Peyer's patch (tissue), 4 donors: ENCODE measurements at regions not wholly inside any gene's neighbourhood (a gene's known extent, or its start where the extent isn't known, plus 50 kb on each side); places are given as distances from the start of the nearest gene placed in this dataset.

Experiments
- DNase-seq, 3 donors: peaks; one replicate each; pipeline ENCODE4 v3.0.0-alpha.2; 2017 to 2019
- H3K27ac ChIP-seq, 4 donors: fragments of 200-600 bp; sonication (generic); one replicate each; pipeline ENCODE4 v1.5.1; 2016 to 2019
- H3K27me3 ChIP-seq, 2 donors: fragments of 200-600 bp; sonication (generic); one replicate each; pipeline ENCODE4 v1.5.1; 2019
- H3K36me3 ChIP-seq, 3 donors: fragments of 200-600 bp; sonication (generic); one replicate each; pipeline ENCODE4 v1.5.1; 2016 to 2019
- H3K4me1 ChIP-seq, 4 donors: fragments of 200-600 bp; sonication (generic); one replicate each; pipeline ENCODE4 v1.5.1; 2016 to 2019
- H3K4me3 ChIP-seq, 4 donors: fragments of 200-600 bp; sonication (generic); 1 replicate in 3 of 4; 2 replicates in 1 of 4; pipeline ENCODE4 v1.5.1; 2016 to 2019; ENCODE audit warnings: mild to moderate bottlenecking in 1 of 4
- H3K9me3 ChIP-seq, 4 donors: fragments of 200-600 bp; sonication (generic); one replicate each; pipeline ENCODE4 v1.5.1; 2016 to 2019; ENCODE audit warnings: mild to moderate bottlenecking in 1 of 4
- POLR2A ChIP-seq, 2 donors: fragments of 450-650 bp; IDR thresholded peaks; one replicate each; pipeline ENCODE4 v1.5.1; 2017; ENCODE audit warnings: antibody characterized with exemption in 2 of 2, mild to moderate bottlenecking in 2 of 2, moderate library complexity in 2 of 2
- TF ChIP-seq, protein P1 (sequence below), 6 experiments: fragments of 450-650 bp in 4 of 6; fragments of 200-600 bp in 2 of 6; sonication (generic) in 1 of 6; IDR thresholded peaks; one replicate each; pipeline ENCODE4 v1.5.1; 2017 to 2019; ENCODE audit warnings: antibody characterized with exemption in 6 of 6, mild to moderate bottlenecking in 3 of 6, moderate library complexity in 1 of 6

DNA sequence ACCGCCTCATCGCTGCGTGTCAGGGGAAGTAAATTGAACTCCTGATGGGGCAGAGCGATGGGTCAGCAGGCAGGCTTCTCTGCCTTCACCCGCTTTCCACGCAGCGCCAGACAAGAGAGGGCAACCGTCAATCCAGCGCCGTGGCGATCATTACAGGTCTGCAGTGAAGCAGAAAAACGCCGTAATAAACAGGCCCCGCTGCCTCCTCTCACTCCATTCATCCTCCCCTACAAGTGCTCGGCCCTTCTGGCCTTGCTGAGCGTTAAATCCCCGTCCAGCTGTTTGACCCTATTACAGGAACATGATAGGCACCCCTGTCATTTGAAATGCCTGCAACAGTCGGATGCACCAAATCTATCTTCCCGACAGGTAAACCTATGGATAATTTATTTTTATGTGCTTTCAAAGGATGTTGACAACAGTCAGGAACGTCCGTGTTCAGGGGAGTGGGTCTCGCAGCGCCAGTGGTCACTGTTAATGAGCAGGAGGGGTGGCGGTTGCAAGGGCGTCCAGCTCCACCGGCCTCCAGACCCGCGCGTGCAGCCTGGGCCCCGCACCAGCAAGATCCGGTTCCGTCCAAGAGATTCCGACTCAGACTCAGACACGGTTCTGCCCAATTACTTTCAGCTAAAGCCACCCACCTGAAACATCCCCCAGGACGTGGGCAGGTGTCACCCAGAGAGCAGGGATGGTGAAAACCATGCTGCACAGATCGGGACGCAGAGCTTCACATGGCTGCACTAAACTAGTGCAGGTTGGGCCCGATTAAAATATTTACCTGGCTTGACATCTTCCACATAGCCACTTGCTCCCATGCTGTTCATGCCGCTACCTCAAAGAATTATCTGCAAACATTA is 508.0 kb upstream of the MGMT start:
- no peak for TF ChIP-seq POLR2A (IDR thresholded peaks at IDR 0.05)
- TF ChIP-seq, protein P1, sequence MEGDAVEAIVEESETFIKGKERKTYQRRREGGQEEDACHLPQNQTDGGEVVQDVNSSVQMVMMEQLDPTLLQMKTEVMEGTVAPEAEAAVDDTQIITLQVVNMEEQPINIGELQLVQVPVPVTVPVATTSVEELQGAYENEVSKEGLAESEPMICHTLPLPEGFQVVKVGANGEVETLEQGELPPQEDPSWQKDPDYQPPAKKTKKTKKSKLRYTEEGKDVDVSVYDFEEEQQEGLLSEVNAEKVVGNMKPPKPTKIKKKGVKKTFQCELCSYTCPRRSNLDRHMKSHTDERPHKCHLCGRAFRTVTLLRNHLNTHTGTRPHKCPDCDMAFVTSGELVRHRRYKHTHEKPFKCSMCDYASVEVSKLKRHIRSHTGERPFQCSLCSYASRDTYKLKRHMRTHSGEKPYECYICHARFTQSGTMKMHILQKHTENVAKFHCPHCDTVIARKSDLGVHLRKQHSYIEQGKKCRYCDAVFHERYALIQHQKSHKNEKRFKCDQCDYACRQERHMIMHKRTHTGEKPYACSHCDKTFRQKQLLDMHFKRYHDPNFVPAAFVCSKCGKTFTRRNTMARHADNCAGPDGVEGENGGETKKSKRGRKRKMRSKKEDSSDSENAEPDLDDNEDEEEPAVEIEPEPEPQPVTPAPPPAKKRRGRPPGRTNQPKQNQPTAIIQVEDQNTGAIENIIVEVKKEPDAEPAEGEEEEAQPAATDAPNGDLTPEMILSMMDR (IDR thresholded peaks at IDR 0.05) = no peak
- H3K4me3 ChIP-seq = no peak overlapping the region
- no peaks in the 10 kb centered on the region for H3K9me3 ChIP-seq
- no peaks in the 10 kb centered on the region for H3K36me3 ChIP-seq
- H3K4me1 ChIP-seq = no peaks in the 10 kb centered on the region
- H3K27ac ChIP-seq = no peak overlapping the region
- DNase-seq = no peak
- no peaks in the 10 kb centered on the region for H3K27me3 ChIP-seq

DNA sequence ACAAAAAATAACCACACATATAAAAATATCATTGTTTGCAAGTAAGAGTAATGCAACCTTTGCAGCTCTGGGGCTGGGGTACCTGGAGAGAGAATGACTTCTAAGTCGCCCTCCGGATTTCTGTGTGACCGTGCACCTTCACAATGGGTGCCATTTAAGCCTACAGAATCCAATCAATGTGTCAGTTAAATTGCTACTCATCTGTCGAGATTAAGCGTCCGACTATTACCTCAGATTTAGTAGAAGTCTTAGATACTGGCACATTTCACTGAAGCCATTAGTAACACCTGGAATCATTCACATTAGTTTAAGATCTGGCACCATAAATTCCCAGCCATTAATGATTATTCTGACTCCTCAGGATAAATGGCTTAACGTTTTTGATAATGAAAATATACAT is 507.3 kb upstream of the MGMT start:
- Histone ChIP-seq H3K27ac (no peak overlapping the region), H3K4me3 (no peak overlapping the region), H3K36me3 (no peaks in the 10 kb centered on the region), H3K9me3 (no peaks in the 10 kb centered on the region), H3K4me1 (no peaks in the 10 kb centered on the region), H3K27me3 (no peaks in the 10 kb centered on the region)
- no peak for DNase-seq
- no peak for TF ChIP-seq POLR2A (IDR thresholded peaks at IDR 0.05)
- TF ChIP-seq, protein P1 (IDR thresholded peaks at IDR 0.05) = no peak

DNA sequence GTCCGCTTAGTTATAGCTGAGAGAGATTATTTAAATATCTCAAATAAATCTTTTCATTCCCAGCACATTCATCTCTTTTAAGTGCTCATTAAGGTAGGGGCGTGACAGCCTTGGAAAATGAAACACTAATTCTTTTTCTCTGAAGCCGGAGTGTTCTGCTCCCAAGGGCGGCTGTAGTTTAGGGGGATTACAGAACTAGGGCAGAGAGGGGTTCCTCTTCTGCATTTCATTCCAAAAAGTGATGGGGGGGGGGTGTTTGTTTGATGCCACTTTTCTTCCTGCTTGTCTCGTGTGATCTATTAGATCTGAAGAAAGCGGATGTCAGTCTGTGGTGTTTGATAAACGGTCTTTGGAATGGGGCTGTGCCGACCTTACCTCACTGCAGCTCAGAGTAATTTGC is 506.5 kb upstream of the MGMT start:
- H3K4me3 ChIP-seq = no peak overlapping the region
- H3K27ac ChIP-seq = no peak overlapping the region
- H3K36me3 ChIP-seq = no peaks in the 10 kb centered on the region
- H3K4me1 ChIP-seq = no peaks in the 10 kb centered on the region
- DNase-seq = no peak
- TF ChIP-seq, protein P1 (IDR thresholded peaks at IDR 0.05) = no peak
- no peak for TF ChIP-seq POLR2A (IDR thresholded peaks at IDR 0.05)
- H3K9me3 ChIP-seq = no peaks in the 10 kb centered on the region
- H3K27me3 ChIP-seq = no peaks in the 10 kb centered on the region

DNA sequence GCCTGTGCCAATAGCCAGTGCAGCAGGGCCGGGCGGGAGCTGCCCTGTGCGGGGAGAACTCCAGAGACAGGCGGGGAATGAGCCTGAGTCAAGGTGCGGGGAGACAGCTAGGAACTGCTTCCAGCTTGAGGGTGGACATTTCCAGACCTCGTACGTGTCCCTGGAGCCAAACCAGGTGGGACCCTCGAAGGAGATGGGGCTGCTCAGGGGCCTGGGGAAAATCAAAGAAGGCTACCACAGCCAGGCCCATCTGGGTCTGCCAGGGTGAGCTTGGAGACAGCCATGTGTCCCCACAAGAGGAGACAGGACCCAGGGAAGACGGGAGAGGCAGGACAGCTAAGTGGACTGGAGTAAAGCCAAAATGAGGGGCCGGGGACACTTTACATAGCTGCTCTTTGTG is 504.9 kb upstream of the MGMT start:
- Histone ChIP-seq H3K27ac (no peak overlapping the region), H3K36me3 (no peaks in the 10 kb centered on the region), H3K4me3 (no peak overlapping the region), H3K9me3 (no peaks in the 10 kb centered on the region), H3K27me3 (no peaks in the 10 kb centered on the region), H3K4me1 (no peaks in the 10 kb centered on the region)
- DNase-seq = no peak
- no peak for TF ChIP-seq POLR2A (IDR thresholded peaks at IDR 0.05)
- TF ChIP-seq, protein P1 (IDR thresholded peaks at IDR 0.05) = no peak

DNA sequence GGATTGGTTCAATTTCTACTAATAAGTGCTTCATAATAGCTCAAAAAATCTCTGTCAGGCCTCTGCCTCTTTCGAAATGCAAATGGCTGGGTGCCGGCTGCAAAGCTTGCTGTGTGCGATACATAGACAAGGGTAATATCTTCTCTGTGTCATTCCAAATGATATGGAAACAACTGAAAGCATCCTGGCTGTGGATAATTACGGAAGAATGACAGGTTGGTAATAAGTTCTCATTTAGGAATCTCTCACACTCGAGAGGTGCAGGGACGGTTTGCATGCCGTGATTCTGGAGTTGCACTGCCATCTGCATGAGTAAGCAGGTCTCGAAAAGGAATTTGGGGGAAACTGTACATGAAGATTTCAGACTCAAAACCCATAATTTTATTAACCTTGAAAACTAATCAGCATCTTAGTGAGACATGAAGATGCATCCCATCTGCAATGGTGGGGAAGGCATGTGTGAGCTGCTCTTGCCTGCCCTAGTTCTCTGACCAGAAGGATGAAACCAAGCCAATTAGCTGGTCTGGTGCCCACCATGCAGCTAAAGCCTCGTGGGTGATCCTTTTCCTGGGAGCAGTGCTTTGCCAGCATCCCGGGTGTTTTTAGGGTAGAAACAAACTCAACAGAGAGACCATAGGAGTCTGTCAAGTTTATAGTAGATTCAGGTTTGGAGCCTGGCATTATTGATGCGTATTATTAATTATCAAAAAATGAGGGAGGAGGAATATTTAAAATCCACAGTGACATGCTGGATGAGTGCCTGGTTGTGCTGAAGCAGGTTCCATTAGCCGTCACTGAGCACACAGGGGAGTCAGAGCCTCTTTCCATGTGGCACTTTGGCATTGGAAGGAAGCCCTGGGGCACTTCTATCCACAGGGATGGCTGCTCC is 503.6 kb upstream of the MGMT start:
- H3K27ac ChIP-seq = no peak overlapping the region
- DNase-seq = no peak
- no peak overlapping the region for H3K4me3 ChIP-seq
- TF ChIP-seq POLR2A (IDR thresholded peaks at IDR 0.05) = no peak
- TF ChIP-seq, protein P1 (IDR thresholded peaks at IDR 0.05) = no peak
- no peaks in the 10 kb centered on the region for H3K9me3 ChIP-seq
- H3K36me3 ChIP-seq = no peaks in the 10 kb centered on the region
- no peaks in the 10 kb centered on the region for H3K27me3 ChIP-seq
- H3K4me1 ChIP-seq = no peaks in the 10 kb centered on the region
